OCI-LY1 (cell line): ENCODE measurements at regions not wholly inside any gene's neighbourhood (a gene's known extent, or its start where the extent isn't known, plus 50 kb on each side); places are given as distances from the start of the nearest gene placed in this dataset.
"Not testable (repeated sequence)": the region's sequence is repeated elsewhere in the genome, so short reads cannot be mapped to it uniquely, and the experiment has no call there.

Experiments
- H2AFZ ChIP-seq: fragments of 200-600 bp; sonication (generic), shearing (Covaris generic); 2 replicates; pipeline ENCODE4 v1.6.0; 2014; ENCODE audit warnings: antibody characterized with exemption, mild to moderate bottlenecking, low read length
- H3F3A ChIP-seq: fragments of 200-600 bp; sonication (generic), shearing (Covaris generic); 2 replicates; pipeline ENCODE4 v1.6.0; 2014; ENCODE audit warnings: mild to moderate bottlenecking, antibody characterized with exemption, low read length, moderate library complexity; ENCODE audit not compliant: insufficient read depth
- H3K27ac ChIP-seq: fragments of 200-600 bp; sonication (generic); 2 replicates; pipeline ENCODE4 v1.5.1; 2014; ENCODE audit warnings: low read length, mixed run types, mild to moderate bottlenecking, low read depth; ENCODE audit not compliant: poor library complexity, severe bottlenecking
- H3K27me3 ChIP-seq: fragments of 200-600 bp; sonication (generic); 2 replicates; pipeline ENCODE4 v1.6.0; 2014; ENCODE audit warnings: antibody characterized with exemption, mild to moderate bottlenecking, low read length, moderate library complexity; ENCODE audit not compliant: insufficient read depth
- H3K36me3 ChIP-seq: fragments of 200-600 bp; sonication (generic); 2 replicates; pipeline ENCODE4 v1.6.1; 2014; ENCODE audit warnings: mild to moderate bottlenecking, antibody characterized with exemption, low read length, moderate library complexity, mixed read lengths; ENCODE audit not compliant: insufficient read depth
- H3K4me1 ChIP-seq: fragments of 200-600 bp; sonication (generic); 2 replicates; pipeline ENCODE4 v1.5.1; 2014; ENCODE audit warnings: mild to moderate bottlenecking, low read length, moderate library complexity; ENCODE audit not compliant: insufficient read depth, severe bottlenecking
- H3K4me2 ChIP-seq: fragments of 200-600 bp; sonication (generic), shearing (Covaris generic); 2 replicates; pipeline ENCODE4 v1.6.1; 2014; ENCODE audit warnings: low read length
- H3K4me3 ChIP-seq: fragments of 200-600 bp; sonication (generic); 2 replicates; pipeline ENCODE4 v1.5.1; 2014; ENCODE audit warnings: low read length, low read depth, mild to moderate bottlenecking, mixed read lengths; ENCODE audit not compliant: poor library complexity, severe bottlenecking
- H3K79me2 ChIP-seq: fragments of 200-600 bp; shearing (Covaris generic); 2 replicates; pipeline ENCODE4 v1.6.1; 2016; ENCODE audit warnings: mixed run types, low read length, mixed read lengths; ENCODE audit not compliant: insufficient read depth
- H3K9ac ChIP-seq: fragments of 200-600 bp; sonication (generic), shearing (Covaris generic); 2 replicates; pipeline ENCODE4 v1.6.1; 2014; ENCODE audit warnings: mild to moderate bottlenecking, low read length, mixed read lengths
- H3K9me2 ChIP-seq: fragments of 200-600 bp; sonication (generic), shearing (Covaris generic); 2 replicates; pipeline ENCODE4 v1.6.1; 2014; ENCODE audit warnings: low read depth, mild to moderate bottlenecking, low read length, mixed read lengths
- H3K9me3 ChIP-seq: fragments of 200-600 bp; shearing (Covaris generic); 2 replicates; pipeline ENCODE4 v1.6.1; 2014; ENCODE audit warnings: low read length, mixed read lengths
- H4K20me1 ChIP-seq: fragments of 200-600 bp; sonication (generic), shearing (Covaris generic); 2 replicates; pipeline ENCODE4 v1.6.0; 2016; ENCODE audit warnings: mild to moderate bottlenecking, low read length; ENCODE audit not compliant: insufficient read depth
- EZH2 ChIP-seq: fragments of 200-600 bp; sonication (generic), shearing (Covaris generic); IDR thresholded peaks from 2 replicates; pipeline ENCODE4 v1.8.0; 2017; ENCODE audit warnings: borderline replicate concordance, mixed run types, mild to moderate bottlenecking, antibody characterized with exemption, low read length, moderate library complexity, mixed read lengths
- TF ChIP-seq, protein P1 (sequence below): fragments of 200-600 bp; sonication (generic), shearing (Covaris generic); IDR thresholded peaks from 2 replicates; pipeline ENCODE4 v1.5.1; 2017; ENCODE audit warnings: mild to moderate bottlenecking, antibody characterized with exemption, low read length, moderate library complexity, mixed read lengths

DNA sequence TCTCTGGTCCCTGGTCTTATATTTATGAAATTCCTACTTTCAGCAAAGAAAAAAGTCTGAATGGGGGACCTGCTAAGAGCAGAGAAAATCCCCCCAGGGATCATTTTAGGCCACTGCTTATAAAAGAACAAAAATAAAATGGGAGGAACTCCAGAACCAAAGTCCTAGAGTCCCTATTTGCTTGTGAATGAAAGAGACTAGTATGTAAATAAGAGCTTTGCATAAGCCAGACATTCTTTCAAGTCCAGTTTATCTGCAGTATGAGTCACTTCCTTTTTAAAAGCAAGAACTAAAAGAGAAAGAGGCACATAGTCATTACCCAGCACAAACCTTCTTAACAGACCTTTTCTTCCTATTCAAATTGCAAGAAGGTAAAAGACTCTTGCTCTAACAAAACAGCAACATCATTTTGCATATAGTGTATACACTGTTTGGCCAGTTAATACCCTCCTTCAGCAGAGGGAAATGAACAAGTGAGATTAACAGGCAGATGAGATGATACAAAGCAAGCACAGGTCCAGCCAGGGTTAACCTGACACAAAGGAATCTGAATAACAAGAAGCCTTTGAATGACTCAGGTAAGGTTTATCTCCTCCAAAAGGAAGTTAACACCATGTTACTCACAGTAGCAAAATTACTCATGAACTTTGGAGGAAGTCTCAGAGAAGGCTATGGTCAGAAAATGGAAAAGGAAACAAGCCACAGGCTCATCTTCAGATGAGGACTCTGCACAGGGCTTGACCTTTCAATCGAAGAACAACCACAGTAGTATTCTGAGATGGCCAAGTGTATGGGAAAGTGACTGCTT lies 87.3 kb downstream of the PHLDA1 start:
- Histone ChIP-seq H2AFZ (no peak overlapping the region), H3K9me2 (no peaks in the 10 kb centered on the region), H4K20me1 (no peaks in the 10 kb centered on the region), H3K4me1 (no peaks in the 10 kb centered on the region), H3K4me3 (no peak overlapping the region), H3K79me2 (no peaks in the 10 kb centered on the region), H3K4me2 (no peak overlapping the region), H3F3A (no peaks in the 10 kb centered on the region), H3K9me3 (no peaks in the 10 kb centered on the region), H3K9ac (no peak overlapping the region), H3K36me3 (no peaks in the 10 kb centered on the region), H3K27me3 (no peaks in the 10 kb centered on the region), H3K27ac (no peak overlapping the region)
- TF ChIP-seq, protein P1, sequence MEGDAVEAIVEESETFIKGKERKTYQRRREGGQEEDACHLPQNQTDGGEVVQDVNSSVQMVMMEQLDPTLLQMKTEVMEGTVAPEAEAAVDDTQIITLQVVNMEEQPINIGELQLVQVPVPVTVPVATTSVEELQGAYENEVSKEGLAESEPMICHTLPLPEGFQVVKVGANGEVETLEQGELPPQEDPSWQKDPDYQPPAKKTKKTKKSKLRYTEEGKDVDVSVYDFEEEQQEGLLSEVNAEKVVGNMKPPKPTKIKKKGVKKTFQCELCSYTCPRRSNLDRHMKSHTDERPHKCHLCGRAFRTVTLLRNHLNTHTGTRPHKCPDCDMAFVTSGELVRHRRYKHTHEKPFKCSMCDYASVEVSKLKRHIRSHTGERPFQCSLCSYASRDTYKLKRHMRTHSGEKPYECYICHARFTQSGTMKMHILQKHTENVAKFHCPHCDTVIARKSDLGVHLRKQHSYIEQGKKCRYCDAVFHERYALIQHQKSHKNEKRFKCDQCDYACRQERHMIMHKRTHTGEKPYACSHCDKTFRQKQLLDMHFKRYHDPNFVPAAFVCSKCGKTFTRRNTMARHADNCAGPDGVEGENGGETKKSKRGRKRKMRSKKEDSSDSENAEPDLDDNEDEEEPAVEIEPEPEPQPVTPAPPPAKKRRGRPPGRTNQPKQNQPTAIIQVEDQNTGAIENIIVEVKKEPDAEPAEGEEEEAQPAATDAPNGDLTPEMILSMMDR, result no peak
- TF ChIP-seq EZH2, result no peak

DNA sequence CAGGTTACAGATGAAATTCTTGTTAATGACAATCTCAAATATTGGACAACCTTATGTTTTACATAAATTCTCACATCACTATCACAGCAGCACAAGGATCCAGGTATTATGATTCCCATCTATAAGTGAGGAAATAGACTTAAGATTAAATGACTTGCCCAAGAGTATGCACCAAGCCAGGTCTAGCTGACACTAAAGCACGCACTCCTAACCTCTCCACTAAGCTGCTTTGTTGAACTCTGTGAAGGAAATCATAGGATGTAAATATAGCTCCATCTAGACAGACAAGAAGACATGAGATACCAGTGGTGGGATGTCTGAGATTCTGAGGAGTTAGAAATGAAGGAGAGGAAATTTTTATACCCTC lies 87.9 kb downstream of the PHLDA1 start:
- H3K4me2 ChIP-seq, result no peak overlapping the region
- H3K27ac ChIP-seq, result no peak overlapping the region
- H3K4me3 ChIP-seq, result no peak overlapping the region

DNA sequence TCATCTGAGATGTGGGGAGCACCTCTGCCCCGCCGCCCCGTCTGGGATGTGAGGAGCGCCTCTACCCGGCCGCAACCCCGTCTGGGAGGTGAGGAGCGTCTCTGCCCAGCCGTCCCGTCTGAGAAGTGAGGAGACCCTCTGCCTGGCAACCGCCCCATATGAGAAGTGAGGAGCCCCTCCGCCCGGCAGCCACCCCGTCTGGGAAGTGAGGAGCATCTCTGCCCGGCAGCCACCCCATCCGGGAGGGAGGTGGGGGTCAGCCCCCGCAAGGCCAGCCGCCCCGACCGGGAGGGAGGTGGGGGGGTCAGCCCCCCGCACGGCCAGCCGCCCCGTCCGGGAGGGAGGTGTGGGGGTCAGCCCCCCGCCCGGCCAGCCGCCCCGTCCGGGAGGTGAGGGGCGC lies 89.9 kb downstream of the PHLDA1 start:
- H2AFZ ChIP-seq, H3K4me2 ChIP-seq, H3K27me3 ChIP-seq, H3K27ac ChIP-seq, H3K9ac ChIP-seq, H3K4me3 ChIP-seq, H3K79me2 ChIP-seq, H4K20me1 ChIP-seq, H3K9me2 ChIP-seq, H3K9me3 ChIP-seq, H3K4me1 ChIP-seq, H3K36me3 ChIP-seq, H3F3A ChIP-seq: not testable (repeated sequence)

More for the DNA sequence above, 87.9 kb downstream of the PHLDA1 start:
- Histone ChIP-seq H3K36me3 (no peaks in the 10 kb centered on the region), H3F3A (no peaks in the 10 kb centered on the region), H2AFZ (no peak overlapping the region), H3K9me3 (no peaks in the 10 kb centered on the region), H3K27me3 (no peaks in the 10 kb centered on the region), H4K20me1 (no peaks in the 10 kb centered on the region), H3K9me2 (no peaks in the 10 kb centered on the region), H3K4me1 (no peaks in the 10 kb centered on the region), H3K79me2 (no peaks in the 10 kb centered on the region), H3K9ac (no peak overlapping the region)
- TF ChIP-seq, protein P1, result no peak
- TF ChIP-seq EZH2, result no peak
